A673 (cell line): ENCODE measurements at regions not wholly inside any gene's neighbourhood (a gene's known extent, or its start where the extent isn't known, plus 50 kb on each side); places are given as distances from the start of the nearest gene placed in this dataset.
"Not testable (repeated sequence)": the region's sequence is repeated elsewhere in the genome, so short reads cannot be mapped to it uniquely, and the experiment has no call there.

Experiments used
- BruUV-seq: library from RNA; stranded (reverse); fragments of 400-500 nt; replicated peaks from 2 replicates; lab custom pipeline; 2021; lab: Mats Ljungman, UMichigan
- CTCF ChIA-PET: fragments of 300-600 bp; sonication (Branson Sonifier 250); formaldehyde crosslinking; loops from one replicate; lab custom pipeline; 2022; ENCODE audit warnings: antibody characterized with exemption; lab: Charles Lee
- POLR2A ChIA-PET: fragments of 300-600 bp; sonication (Branson Sonifier 250); formaldehyde crosslinking; loops from one replicate; lab custom pipeline; 2022; ENCODE audit warnings: antibody characterized with exemption; ENCODE audit not compliant: low non-redundant PET; lab: Charles Lee
- DNase-seq: peaks from one replicate; pipeline ENCODE4 v3.0.0-alpha.2; 2015; ENCODE audit warnings: low spot score
- H3K27ac ChIP-seq: fragments of 200-600 bp; sonication (generic); 2 replicates; pipeline ENCODE4 v1.5.1; 2016; ENCODE audit warnings: mixed run types, low read depth, mild to moderate bottlenecking, mixed read lengths, antibody characterized with exemption, low read length; ENCODE audit not compliant: poor library complexity, severe bottlenecking
- H3K27me3 ChIP-seq: fragments of 200-600 bp; sonication (generic); replicated peaks from 2 replicates; pipeline ENCODE4 v1.6.1; 2017; ENCODE audit warnings: mixed run types, low read depth, mild to moderate bottlenecking, mixed read lengths, antibody characterized with exemption, low read length; ENCODE audit not compliant: insufficient read depth, poor library complexity
- H3K36me3 ChIP-seq: fragments of 200-600 bp; sonication (generic); 2 replicates; pipeline ENCODE4 v1.6.1; 2016; ENCODE audit warnings: mixed run types, mild to moderate bottlenecking, mixed read lengths, antibody characterized with exemption, low read length; ENCODE audit not compliant: insufficient read depth, poor library complexity, severe bottlenecking
- H3K4me1 ChIP-seq: fragments of 200-600 bp; sonication (generic); 2 replicates; pipeline ENCODE4 v1.6.1; 2017; ENCODE audit warnings: mixed run types, mild to moderate bottlenecking, mixed read lengths, antibody characterized with exemption, low read length; ENCODE audit not compliant: insufficient read depth, poor library complexity, severe bottlenecking
- H3K4me3 ChIP-seq: fragments of 200-600 bp; sonication (generic); 2 replicates; pipeline ENCODE4 v1.5.1; 2016; ENCODE audit warnings: low read depth, mixed run types, mild to moderate bottlenecking, mixed read lengths, low read length; ENCODE audit not compliant: poor library complexity, severe bottlenecking
- H3K9me3 ChIP-seq: fragments of 200-600 bp; sonication (generic); 2 replicates; pipeline ENCODE4 v1.6.1; 2016; ENCODE audit warnings: mixed run types, low read depth, mild to moderate bottlenecking, mixed read lengths, antibody characterized with exemption, low read length; ENCODE audit not compliant: poor library complexity, severe bottlenecking
- EZH2 ChIP-seq: fragments of 200-600 bp; sonication (generic); IDR thresholded peaks from 2 replicates; pipeline ENCODE4 v1.6.1; 2017; ENCODE audit warnings: borderline replicate concordance, low read depth, mild to moderate bottlenecking, mixed read lengths, antibody characterized with exemption, low read length; ENCODE audit not compliant: poor library complexity, severe bottlenecking
- intact Hi-C: fragments of 100-400 bp; cut with micrococcal nuclease; formaldehyde crosslinking; loops from one replicate; pipeline ENCODE4 v1.10.0; 2022; ENCODE audit not compliant: unreplicated experiment
- TF ChIP-seq, protein P1 (sequence below): fragments of 300-800, 200-600 bp; sonication (generic); conservative IDR thresholded peaks from 2 replicates; pipeline ENCODE4 v1.5.1; 2017; ENCODE audit warnings: low read depth, mild to moderate bottlenecking, antibody characterized with exemption, low read length, moderate library complexity, mixed read lengths

DNA sequence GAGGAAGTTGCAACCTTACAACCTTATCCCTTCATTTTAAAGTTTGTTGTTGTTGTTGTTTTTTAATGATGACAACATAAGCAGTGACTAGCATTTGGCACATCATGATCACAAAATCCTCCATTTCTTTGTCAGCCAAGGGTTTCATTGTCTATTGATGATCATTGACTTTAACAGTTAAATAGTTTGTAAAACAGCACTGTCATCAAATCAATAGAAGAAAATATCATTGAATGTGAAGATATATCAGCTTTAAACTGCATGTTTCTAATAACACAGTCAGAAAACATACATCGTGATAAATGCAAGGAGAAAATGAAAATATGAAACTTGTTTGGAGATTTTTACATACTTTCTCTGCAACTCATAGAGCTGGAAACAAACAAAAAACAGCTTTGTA, 922.3 kb upstream of the LRFN5 start:
- no TSS peak for BruUV-seq
- CTCF ChIA-PET = no interaction called here

DNA sequence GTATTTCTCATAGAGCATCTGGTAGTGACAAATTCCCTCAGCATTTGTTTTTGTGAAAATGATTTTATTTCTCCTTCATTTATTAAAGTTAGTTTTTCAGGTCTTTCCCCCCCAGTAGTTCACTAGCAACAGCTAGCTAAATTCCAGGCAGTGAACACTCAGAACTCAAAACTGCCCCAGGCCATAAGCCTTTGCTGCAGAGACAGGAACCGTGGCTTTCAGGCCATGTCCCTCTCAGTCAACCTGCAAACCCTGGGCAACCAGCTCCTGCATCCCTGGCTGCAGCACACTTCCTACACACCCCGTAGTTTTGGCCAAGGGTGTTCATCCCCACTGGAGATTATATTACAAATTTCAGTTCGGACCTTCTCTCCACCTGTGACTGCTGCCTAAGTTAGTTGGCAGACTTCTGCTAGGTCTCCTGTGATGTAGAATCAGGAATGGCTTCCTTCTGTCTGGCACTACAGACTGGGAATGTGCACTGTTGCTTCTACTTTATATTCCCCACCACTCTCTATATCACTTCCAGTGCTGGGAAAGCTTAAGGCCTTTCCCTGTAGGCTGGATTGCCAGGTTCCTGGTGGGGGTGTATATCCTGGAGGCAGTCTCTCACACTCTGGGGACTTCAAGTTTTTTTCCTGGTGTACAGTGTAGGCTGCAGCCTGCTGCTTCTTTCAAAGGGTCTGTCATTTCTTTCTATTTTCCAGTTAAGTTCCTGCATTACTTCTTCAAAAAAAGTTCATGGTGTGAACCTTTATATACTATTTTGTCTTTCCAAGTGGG, 924.4 kb upstream of the LRFN5 start:
- Histone ChIP-seq H3K36me3 (no peaks in the 10 kb centered on the region), H3K27ac (no peak overlapping the region), H3K9me3 (peaks cover 3% of the 10 kb centered on the region), H3K4me1 (no peaks in the 10 kb centered on the region), H3K27me3 (no peaks in the 10 kb centered on the region), H3K4me3 (no peak overlapping the region)
- CTCF ChIA-PET = no interaction called here
- no peak for DNase-seq
- no TSS peak for BruUV-seq
- POLR2A ChIA-PET = no interaction called here
- intact Hi-C loops = no loop called here
- TF ChIP-seq, protein P1, sequence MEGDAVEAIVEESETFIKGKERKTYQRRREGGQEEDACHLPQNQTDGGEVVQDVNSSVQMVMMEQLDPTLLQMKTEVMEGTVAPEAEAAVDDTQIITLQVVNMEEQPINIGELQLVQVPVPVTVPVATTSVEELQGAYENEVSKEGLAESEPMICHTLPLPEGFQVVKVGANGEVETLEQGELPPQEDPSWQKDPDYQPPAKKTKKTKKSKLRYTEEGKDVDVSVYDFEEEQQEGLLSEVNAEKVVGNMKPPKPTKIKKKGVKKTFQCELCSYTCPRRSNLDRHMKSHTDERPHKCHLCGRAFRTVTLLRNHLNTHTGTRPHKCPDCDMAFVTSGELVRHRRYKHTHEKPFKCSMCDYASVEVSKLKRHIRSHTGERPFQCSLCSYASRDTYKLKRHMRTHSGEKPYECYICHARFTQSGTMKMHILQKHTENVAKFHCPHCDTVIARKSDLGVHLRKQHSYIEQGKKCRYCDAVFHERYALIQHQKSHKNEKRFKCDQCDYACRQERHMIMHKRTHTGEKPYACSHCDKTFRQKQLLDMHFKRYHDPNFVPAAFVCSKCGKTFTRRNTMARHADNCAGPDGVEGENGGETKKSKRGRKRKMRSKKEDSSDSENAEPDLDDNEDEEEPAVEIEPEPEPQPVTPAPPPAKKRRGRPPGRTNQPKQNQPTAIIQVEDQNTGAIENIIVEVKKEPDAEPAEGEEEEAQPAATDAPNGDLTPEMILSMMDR = no peak
- no peak for TF ChIP-seq EZH2

More for the DNA sequence above, 922.3 kb upstream of the LRFN5 start:
- intact Hi-C loops = no loop called here
- H3K4me3 ChIP-seq = no peak overlapping the region
- no peaks in the 10 kb centered on the region for H3K36me3 ChIP-seq
- H3K4me1 ChIP-seq = no peaks in the 10 kb centered on the region
- POLR2A ChIA-PET = no interaction called here
- TF ChIP-seq EZH2 = no peak
- TF ChIP-seq, protein P1 = no peak
- no peak for DNase-seq
- H3K27ac ChIP-seq = no peak overlapping the region
- H3K27me3 ChIP-seq = no peaks in the 10 kb centered on the region
- H3K9me3 ChIP-seq = peaks cover 3% of the 10 kb centered on the region

DNA sequence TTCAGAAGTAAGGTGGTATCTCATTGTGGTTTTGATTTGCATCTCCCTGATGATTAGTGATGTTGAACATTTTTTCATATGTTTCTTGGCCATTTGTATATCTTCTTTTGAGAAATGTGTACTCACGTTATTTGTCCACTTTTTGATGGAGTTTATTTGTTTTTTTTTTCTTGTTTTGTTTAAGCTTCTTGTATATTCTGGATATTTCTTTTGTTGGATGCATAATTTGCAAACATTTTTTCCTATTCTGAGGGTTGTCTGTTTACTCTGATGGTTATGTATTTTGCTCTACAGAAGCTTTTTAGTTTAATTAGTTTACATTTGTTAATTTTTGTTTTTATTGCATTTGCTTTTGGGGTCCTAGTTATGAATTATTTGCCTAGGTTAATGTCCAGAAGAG, 927.4 kb upstream of the LRFN5 start:
- H3K4me1 ChIP-seq = no peaks in the 10 kb centered on the region
- BruUV-seq = no TSS peak
- intact Hi-C loops = no loop called here
- TF ChIP-seq, protein P1 = no peak
- H3K36me3 ChIP-seq = no peaks in the 10 kb centered on the region
- H3K27me3 ChIP-seq = no peaks in the 10 kb centered on the region
- no peak overlapping the region for H3K27ac ChIP-seq
- no peak for DNase-seq
- CTCF ChIA-PET = no interaction called here
- peaks cover 3% of the 10 kb centered on the region for H3K9me3 ChIP-seq
- no peak overlapping the region for H3K4me3 ChIP-seq
- POLR2A ChIA-PET = no interaction called here

DNA sequence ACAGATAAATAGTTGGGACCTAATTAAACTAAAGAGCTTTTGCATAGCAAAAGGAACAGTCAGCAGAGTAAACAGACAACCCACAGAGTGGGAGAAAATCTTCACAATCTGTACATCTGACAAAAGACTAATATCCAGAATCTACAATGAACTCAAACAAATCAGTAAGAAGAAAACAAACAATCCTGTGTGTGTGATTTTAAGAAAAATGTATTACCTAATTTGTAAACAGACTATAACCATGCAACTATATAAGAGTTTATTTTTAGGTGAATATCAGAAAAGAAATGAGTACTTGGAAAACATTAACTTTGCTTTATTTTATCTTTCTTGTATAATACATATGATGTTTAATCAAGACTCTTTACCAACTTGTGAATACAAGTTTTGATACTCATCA, 929.5 kb upstream of the LRFN5 start:
- H3K4me1 ChIP-seq, H3K27ac ChIP-seq, H3K4me3 ChIP-seq, H3K36me3 ChIP-seq, CTCF ChIA-PET, H3K27me3 ChIP-seq, BruUV-seq, intact Hi-C loops, DNase-seq, POLR2A ChIA-PET, H3K9me3 ChIP-seq: not testable (repeated sequence)
